GM19463 (cell line): ENCODE measurements at regions not wholly inside any gene's neighbourhood (a gene's known extent, or its start where the extent isn't known, plus 50 kb on each side); places are given as distances from the start of the nearest gene placed in this dataset.

ENCODE experiments used
- ATAC-seq: cut with Tn5 transposase; IDR thresholded peaks from one replicate; pipeline ENCODE4 v1.9.1; 2021; ENCODE audit warnings: mild to moderate bottlenecking, moderate library complexity; ENCODE audit not compliant: unreplicated experiment

GRCh38 chr10:8731121-8732095, 676.9 kb downstream of the GATA3 start:
- no peak for ATAC-seq

- no peak for ATAC-seq
Observed at GRCh38 chr10:8738987-8739386, 684.5 kb downstream of the GATA3 start.

GRCh38 chr10:8752146-8752843, 697.8 kb downstream of the GATA3 start:
- no peak for ATAC-seq

- no peak for ATAC-seq
Observed at GRCh38 chr10:8758029-8758428, 703.5 kb downstream of the GATA3 start.

- no peak for ATAC-seq
Observed at GRCh38 chr10:8766899-8767298, 712.4 kb downstream of the GATA3 start.

GRCh38 chr10:8767591-8767990, 713.1 kb downstream of the GATA3 start:
- ATAC-seq, result no peak

GRCh38 chr10:8768341-8768740, 713.9 kb downstream of the GATA3 start:
- ATAC-seq, result no peak

GRCh38 chr10:8768852-8769251, 714.4 kb downstream of the GATA3 start:
- ATAC-seq, result no peak

- ATAC-seq, result no peak
Observed at GRCh38 chr10:8776926-8777622, 722.6 kb downstream of the GATA3 start.

- no peak for ATAC-seq
Observed at GRCh38 chr10:8778713-8779112, 724.2 kb downstream of the GATA3 start.

- no peak for ATAC-seq
Observed at GRCh38 chr10:8787649-8788048, 733.2 kb downstream of the GATA3 start.

GRCh38 chr10:8790390-8790789, 735.9 kb downstream of the GATA3 start:
- ATAC-seq, result no peak

GRCh38 chr10:8794860-8795259, 740.4 kb downstream of the GATA3 start:
- ATAC-seq, result no peak

GRCh38 chr10:8800426-8800825, 745.9 kb downstream of the GATA3 start:
- ATAC-seq, result no peak

- ATAC-seq, result no peak
Observed at GRCh38 chr10:8803992-8804391, 749.5 kb downstream of the GATA3 start.

- ATAC-seq, result no peak
Observed at GRCh38 chr10:8810677-8811076, 756.2 kb downstream of the GATA3 start.

GRCh38 chr10:8811201-8811600, 756.7 kb downstream of the GATA3 start:
- no peak for ATAC-seq

GRCh38 chr10:8815969-8816368, 761.5 kb downstream of the GATA3 start:
- ATAC-seq, result no peak

GRCh38 chr10:8817299-8817698, 762.8 kb downstream of the GATA3 start:
- no peak for ATAC-seq

GRCh38 chr10:8825611-8826010, 771.1 kb downstream of the GATA3 start:
- ATAC-seq, result no peak

GRCh38 chr10:8829592-8829991, 775.1 kb downstream of the GATA3 start:
- no peak for ATAC-seq
